Neural cell (in vitro differentiated cells): ENCODE measurements at regions not wholly inside any gene's neighbourhood (a gene's known extent, or its start where the extent isn't known, plus 50 kb on each side); places are given as distances from the start of the nearest gene placed in this dataset.

Experiments
- H2AFZ ChIP-seq: fragments of 200-600, 300-800 bp; sonication (generic), shearing (Covaris generic); 2 replicates; pipeline ENCODE4 v1.6.0; 2014; ENCODE audit warnings: low read depth, mild to moderate bottlenecking, antibody characterized with exemption, low read length, moderate library complexity
- H3F3A ChIP-seq: fragments of 200-600 bp; shearing (Covaris generic); 2 replicates; pipeline ENCODE4 v1.6.1; 2016; ENCODE audit warnings: mild to moderate bottlenecking, moderate library complexity, mixed read lengths, antibody characterized with exemption, low read length; ENCODE audit not compliant: insufficient read depth, poor library complexity, severe bottlenecking
- H3K27ac ChIP-seq: fragments of 200-600, 300-800 bp; sonication (generic), shearing (Covaris generic); 2 replicates; pipeline ENCODE4 v1.5.1; 2014; ENCODE audit warnings: mild to moderate bottlenecking, low read length, moderate library complexity
- H3K27me3 ChIP-seq: fragments of 300-800, 200-600 bp; sonication (generic), shearing (Covaris generic); 2 replicates; pipeline ENCODE4 v1.6.0; 2014; ENCODE audit warnings: mild to moderate bottlenecking, low read depth, low read length, moderate library complexity; ENCODE audit not compliant: insufficient read depth
- H3K36me3 ChIP-seq: fragments of 300-800, 200-600 bp; sonication (generic), shearing (Covaris generic); 2 replicates; pipeline ENCODE4 v1.5.1; 2014; ENCODE audit warnings: mild to moderate bottlenecking, antibody characterized with exemption, low read length, moderate library complexity; ENCODE audit not compliant: insufficient read depth
- H3K4me2 ChIP-seq: fragments of 300-800, 200-600 bp; sonication (generic), shearing (Covaris generic); 2 replicates; pipeline ENCODE4 v1.6.0; 2014; ENCODE audit warnings: mild to moderate bottlenecking, low read length
- H3K4me3 ChIP-seq: fragments of 300-800, 200-600 bp; sonication (generic), shearing (Covaris generic); 2 replicates; pipeline ENCODE4 v1.5.1; 2014; ENCODE audit warnings: mild to moderate bottlenecking, low read length, moderate library complexity
- H3K79me2 ChIP-seq: fragments of 200-600 bp; shearing (Covaris generic); replicated peaks from 2 replicates; pipeline ENCODE4 v1.6.0; 2014; ENCODE audit warnings: mild to moderate bottlenecking, low read length, moderate library complexity; ENCODE audit not compliant: insufficient read depth
- H3K9ac ChIP-seq: fragments of 300-800, 200-600 bp; sonication (generic), shearing (Covaris generic); 2 replicates; pipeline ENCODE4 v1.6.1; 2016; ENCODE audit warnings: mild to moderate bottlenecking, low read length, mixed read lengths
- H3K9me2 ChIP-seq: fragments of 200-600 bp; shearing (Covaris generic); 2 replicates; pipeline ENCODE4 v1.6.1; 2016; ENCODE audit warnings: mild to moderate bottlenecking, low read length, mixed read lengths; ENCODE audit not compliant: insufficient read depth
- H3K9me3 ChIP-seq: fragments of 200-600, 300-800 bp; sonication (generic), shearing (Covaris generic); 2 replicates; pipeline ENCODE4 v1.6.1; 2016; ENCODE audit warnings: mild to moderate bottlenecking, mixed run types, low read length, moderate library complexity, mixed read lengths
- H4K20me1 ChIP-seq: fragments of 200-600 bp; shearing (Covaris generic); 2 replicates; pipeline ENCODE4 v1.6.1; 2016; ENCODE audit warnings: mild to moderate bottlenecking, mixed run types; ENCODE audit not compliant: insufficient read depth
- CTCF ChIP-seq: fragments of 450-650 bp; IDR thresholded peaks from 2 replicates; pipeline ENCODE4 v1.5.1; 2014; ENCODE audit warnings: antibody characterized with exemption, mild to moderate bottlenecking, moderate library complexity; ENCODE audit not compliant: poor library complexity, severe bottlenecking
- EP300 ChIP-seq: fragments of 450-650 bp; conservative IDR thresholded peaks from 2 replicates; pipeline ENCODE4 v1.6.1; 2014; ENCODE audit warnings: antibody characterized with exemption, mild to moderate bottlenecking, moderate library complexity; ENCODE audit not compliant: poor library complexity, severe bottlenecking
- EZH2 ChIP-seq: fragments of 200-600, 300-800 bp; shearing (Covaris generic), sonication (generic); IDR thresholded peaks from 2 replicates; pipeline ENCODE4 v1.6.1; 2014; ENCODE audit warnings: antibody characterized with exemption, low read length, borderline replicate concordance, mild to moderate bottlenecking; ENCODE audit not compliant: insufficient read depth, poor library complexity, severe bottlenecking
- MXI1 ChIP-seq: fragments of 450-650 bp; conservative IDR thresholded peaks from 2 replicates; pipeline ENCODE4 v1.6.1; 2014; ENCODE audit warnings: antibody characterized with exemption, mild to moderate bottlenecking; ENCODE audit not compliant: poor library complexity, severe bottlenecking
- POLR2AphosphoS5 ChIP-seq: IDR thresholded peaks from 2 replicates; pipeline ENCODE4 v1.6.1; 2012
- RAD21 ChIP-seq: fragments of 450-650 bp; conservative IDR thresholded peaks from 2 replicates; pipeline ENCODE4 v1.6.1; 2014; ENCODE audit warnings: antibody characterized with exemption, mild to moderate bottlenecking, moderate library complexity
- REST ChIP-seq: IDR thresholded peaks from 2 replicates; pipeline ENCODE4 v1.6.1; 2012; ENCODE audit warnings: borderline replicate concordance
- SMC3 ChIP-seq: fragments of 450-650 bp; conservative IDR thresholded peaks from 2 replicates; pipeline ENCODE4 v1.6.1; 2014; ENCODE audit warnings: antibody characterized with exemption, mild to moderate bottlenecking, moderate library complexity; ENCODE audit not compliant: poor library complexity
- TAF1 ChIP-seq: IDR thresholded peaks from 2 replicates; pipeline ENCODE4 v1.6.1; 2012; ENCODE audit warnings: low read depth

- TF ChIP-seq TAF1: no peak
Measured at GRCh38 chr13:90032313-90032712, 1315.2 kb upstream of the MIR17HG start.

GRCh38 chr13:90032841-90033493 lies 1314.5 kb upstream of the MIR17HG start:
- Histone ChIP-seq H3K9ac (no peak overlapping the region), H3K9me3 (peaks cover 6% of the 10 kb centered on the region), H3K4me3 (no peak overlapping the region), H3K9me2 (no peaks in the 10 kb centered on the region), H3K4me2 (no peak overlapping the region), H2AFZ (no peak overlapping the region), H3K79me2 (no peaks in the 10 kb centered on the region), H3K27me3 (no peaks in the 10 kb centered on the region), H3F3A (no peaks in the 10 kb centered on the region), H4K20me1 (no peaks in the 10 kb centered on the region), H3K27ac (no peak overlapping the region), H3K36me3 (no peaks in the 10 kb centered on the region)
- no peak for TF ChIP-seq REST
- no peak for TF ChIP-seq EZH2
- TF ChIP-seq CTCF: no peak
- TF ChIP-seq MXI1: no peak
- no peak for TF ChIP-seq RAD21
- no peak for TF ChIP-seq TAF1
- TF ChIP-seq POLR2AphosphoS5: no peak
- no peak for TF ChIP-seq SMC3
- no peak for TF ChIP-seq EP300

More at GRCh38 chr13:90032313-90032712, 1315.2 kb upstream of the MIR17HG start:
- no peaks in the 10 kb centered on the region for H3F3A ChIP-seq
- no peak overlapping the region for H3K27ac ChIP-seq
- H3K9me3 ChIP-seq: peaks cover 12% of the 10 kb centered on the region
- no peak overlapping the region for H3K4me2 ChIP-seq
- no peak overlapping the region for H3K9ac ChIP-seq
- H3K9me2 ChIP-seq: no peaks in the 10 kb centered on the region
- H3K4me3 ChIP-seq: no peak overlapping the region
- no peak overlapping the region for H2AFZ ChIP-seq
- no peaks in the 10 kb centered on the region for H3K36me3 ChIP-seq
- no peaks in the 10 kb centered on the region for H3K27me3 ChIP-seq
- no peaks in the 10 kb centered on the region for H3K79me2 ChIP-seq
- H4K20me1 ChIP-seq: no peaks in the 10 kb centered on the region
